ENCODE measurements at regions not wholly inside any gene's neighbourhood (a gene's known extent, or its start where the extent isn't known, plus 50 kb on each side); places are given as distances from the start of the nearest gene placed in this dataset.

DNA sequence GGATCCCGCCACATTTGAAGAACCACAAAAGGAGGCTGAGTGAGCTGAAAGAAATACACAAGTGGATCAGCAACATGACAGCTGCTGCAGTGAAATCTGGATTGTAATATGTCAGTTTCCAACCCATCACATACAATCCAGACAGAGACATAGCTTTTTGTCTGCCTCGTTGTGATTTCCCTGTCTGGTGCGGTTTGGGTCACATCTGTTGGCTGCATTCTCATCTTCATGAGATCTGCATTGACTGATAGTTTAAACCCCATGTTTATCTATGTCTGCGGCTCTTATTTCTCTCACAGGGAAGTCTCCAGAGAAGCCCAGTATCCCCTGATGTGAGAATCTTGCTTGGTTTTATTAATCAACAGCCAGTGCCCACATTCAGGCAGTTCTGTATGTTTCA, 403.1 kb upstream of the ZNF608 start:
- no peak for DNase-seq (ENCODE audit: low spot score)
- no peaks in the 10 kb centered on the region for H3K36me3 ChIP-seq (ENCODE audit: control insufficient read depth in 4 of 4, insufficient read depth in 3 of 4, low read depth in 1 of 4, low read length in 3 of 4)
- no peak overlapping the region for H3K9ac ChIP-seq (ENCODE audit: low read depth in 1 of 2, low read length in 2 of 2)
- H3K9me3 ChIP-seq (ENCODE audit: control insufficient read depth in 4 of 4, low read length in 3 of 4), result no peaks in the 10 kb centered on the region
- no peak overlapping the region for H3K4me3 ChIP-seq (ENCODE audit: low read depth in 1 of 3, low read length in 3 of 3)
- H3K27ac ChIP-seq (ENCODE audit: low read depth in 1 of 2, low read length in 2 of 2), result no peak overlapping the region
- H3K4me1 ChIP-seq (ENCODE audit: control insufficient read depth in 4 of 4, insufficient read depth in 4 of 4, low read length in 3 of 4), result peaks cover 0 to 1% (median 0%) of the 10 kb centered on the region in 4 donors
- 80% methylated on average over 4 of the region's 4 CpGs for WGBS
- no peaks in the 10 kb centered on the region for H3K27me3 ChIP-seq (ENCODE audit: control insufficient read depth in 4 of 4, insufficient read depth in 4 of 4, low read length in 3 of 4)
- TF ChIP-seq EGR1 (IDR thresholded peaks at IDR 0.05; ENCODE audit: low read depth in 2 of 2) (no peak), HNF4A (conservative IDR thresholded peaks at IDR 0.05) (no peak), HNF4G (IDR thresholded peaks at IDR 0.05) (no peak), GABPA (IDR thresholded peaks at IDR 0.05 in 1 of 2, conservative IDR thresholded peaks at IDR 0.05 in 1 of 2) (no peak), JUND (IDR thresholded peaks at IDR 0.05) (no peak), YY1 (IDR thresholded peaks at IDR 0.05) (no peak), ZBTB33 (IDR thresholded peaks at IDR 0.05) (no peak), FOXA2 (IDR thresholded peaks at IDR 0.05) (no peak), REST (IDR thresholded peaks at IDR 0.05) (no peak), TAF1 (conservative IDR thresholded peaks at IDR 0.05) (no peak), SP1 (IDR thresholded peaks at IDR 0.05) (no peak), FOXA1 (IDR thresholded peaks at IDR 0.05) (no peak), RXRA (IDR thresholded peaks at IDR 0.05) (no peak), NR2F2 (IDR thresholded peaks at IDR 0.05) (no peak)
- TF ChIP-seq, protein P1, sequence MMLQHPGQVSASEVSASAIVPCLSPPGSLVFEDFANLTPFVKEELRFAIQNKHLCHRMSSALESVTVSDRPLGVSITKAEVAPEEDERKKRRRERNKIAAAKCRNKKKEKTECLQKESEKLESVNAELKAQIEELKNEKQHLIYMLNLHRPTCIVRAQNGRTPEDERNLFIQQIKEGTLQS (IDR thresholded peaks at IDR 0.05), result no peak
- TF ChIP-seq, protein P2, sequence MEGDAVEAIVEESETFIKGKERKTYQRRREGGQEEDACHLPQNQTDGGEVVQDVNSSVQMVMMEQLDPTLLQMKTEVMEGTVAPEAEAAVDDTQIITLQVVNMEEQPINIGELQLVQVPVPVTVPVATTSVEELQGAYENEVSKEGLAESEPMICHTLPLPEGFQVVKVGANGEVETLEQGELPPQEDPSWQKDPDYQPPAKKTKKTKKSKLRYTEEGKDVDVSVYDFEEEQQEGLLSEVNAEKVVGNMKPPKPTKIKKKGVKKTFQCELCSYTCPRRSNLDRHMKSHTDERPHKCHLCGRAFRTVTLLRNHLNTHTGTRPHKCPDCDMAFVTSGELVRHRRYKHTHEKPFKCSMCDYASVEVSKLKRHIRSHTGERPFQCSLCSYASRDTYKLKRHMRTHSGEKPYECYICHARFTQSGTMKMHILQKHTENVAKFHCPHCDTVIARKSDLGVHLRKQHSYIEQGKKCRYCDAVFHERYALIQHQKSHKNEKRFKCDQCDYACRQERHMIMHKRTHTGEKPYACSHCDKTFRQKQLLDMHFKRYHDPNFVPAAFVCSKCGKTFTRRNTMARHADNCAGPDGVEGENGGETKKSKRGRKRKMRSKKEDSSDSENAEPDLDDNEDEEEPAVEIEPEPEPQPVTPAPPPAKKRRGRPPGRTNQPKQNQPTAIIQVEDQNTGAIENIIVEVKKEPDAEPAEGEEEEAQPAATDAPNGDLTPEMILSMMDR (IDR thresholded peaks at IDR 0.05; ENCODE audit: low read depth, low read length, missing input control), result no peak

DNA sequence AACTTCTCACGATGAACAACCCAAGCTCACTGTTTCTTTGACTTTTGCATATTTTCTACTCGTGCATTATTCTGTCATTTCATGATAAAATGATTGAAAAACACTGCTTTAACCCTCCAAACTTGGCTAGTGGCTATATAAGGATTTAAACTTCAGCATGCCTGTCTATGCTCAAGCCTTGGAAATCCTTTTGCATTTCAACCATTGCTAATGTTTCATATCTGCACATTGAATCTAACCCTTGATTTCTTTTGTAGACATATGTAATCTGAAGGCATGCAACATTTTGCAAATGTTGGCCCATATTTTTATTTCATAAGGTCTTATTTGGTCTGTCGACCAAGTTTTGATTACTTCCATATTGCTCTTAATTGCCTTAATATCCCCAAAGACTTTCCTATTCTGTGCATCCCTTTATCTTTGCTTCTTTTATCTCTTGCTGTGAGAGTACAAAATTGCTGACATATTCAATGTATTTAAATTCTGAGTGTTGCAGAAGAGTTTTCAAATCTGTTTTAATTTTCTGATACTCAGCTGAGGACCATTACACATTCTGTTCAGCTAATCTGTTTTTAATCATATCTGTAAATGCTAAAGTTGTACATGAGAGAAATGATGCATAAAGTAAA, 403.7 kb upstream of the ZNF608 start:
- Histone ChIP-seq H3K27ac (ENCODE audit: low read depth in 1 of 2, low read length in 2 of 2) (no peak overlapping the region), H3K4me3 (ENCODE audit: low read depth in 1 of 3, low read length in 3 of 3) (no peak overlapping the region), H3K9ac (ENCODE audit: low read depth in 1 of 2, low read length in 2 of 2) (no peak overlapping the region), H3K4me1 (ENCODE audit: control insufficient read depth in 4 of 4, insufficient read depth in 4 of 4, low read length in 3 of 4) (peaks cover 0 to 1% (median 0%) of the 10 kb centered on the region in 4 donors), H3K27me3 (ENCODE audit: control insufficient read depth in 4 of 4, insufficient read depth in 4 of 4, low read length in 3 of 4) (no peaks in the 10 kb centered on the region), H3K36me3 (ENCODE audit: control insufficient read depth in 4 of 4, insufficient read depth in 3 of 4, low read depth in 1 of 4, low read length in 3 of 4) (no peaks in the 10 kb centered on the region), H3K9me3 (ENCODE audit: control insufficient read depth in 4 of 4, low read length in 3 of 4) (no peaks in the 10 kb centered on the region)
- no peak for DNase-seq (ENCODE audit: low spot score)
- TF ChIP-seq, protein P3, sequence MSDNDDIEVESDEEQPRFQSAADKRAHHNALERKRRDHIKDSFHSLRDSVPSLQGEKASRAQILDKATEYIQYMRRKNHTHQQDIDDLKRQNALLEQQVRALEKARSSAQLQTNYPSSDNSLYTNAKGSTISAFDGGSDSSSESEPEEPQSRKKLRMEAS (IDR thresholded peaks at IDR 0.05), result no peak
- no peak for TF ChIP-seq JUND (IDR thresholded peaks at IDR 0.05)
- no peak for TF ChIP-seq REST (IDR thresholded peaks at IDR 0.05)
- TF ChIP-seq YY1 (IDR thresholded peaks at IDR 0.05), result no peak
- TF ChIP-seq, protein P1 (IDR thresholded peaks at IDR 0.05), result no peak
- TF ChIP-seq ZBTB33 (IDR thresholded peaks at IDR 0.05), result no peak
- TF ChIP-seq TAF1 (conservative IDR thresholded peaks at IDR 0.05), result no peak
- no peak for TF ChIP-seq NR2F2 (IDR thresholded peaks at IDR 0.05)
- TF ChIP-seq FOXA1 (IDR thresholded peaks at IDR 0.05), result no peak
- 73% methylated on average over 3 of the region's 3 CpGs for WGBS

Measured in liver (tissue), 8 donors.